GM10266 (cell line): ENCODE measurements at regions not wholly inside any gene's neighbourhood (a gene's known extent, or its start where the extent isn't known, plus 50 kb on each side); places are given as distances from the start of the nearest gene placed in this dataset.

ENCODE experiments used
- DNase-seq: peaks from one replicate; pipeline ENCODE4 v3.0.0; 2012; ENCODE audit errors: extremely low spot score
- CTCF ChIP-seq: IDR thresholded peaks from 2 replicates; pipeline ENCODE4 v1.5.1; 2012; ENCODE audit warnings: mild to moderate bottlenecking, low read depth; ENCODE audit not compliant: control insufficient read depth, insufficient read depth; ENCODE audit errors: missing control alignments

GRCh38 chr20:58056021-58056591, 172.3 kb downstream of the ANKRD60 start:
- no peak for DNase-seq
- no peak for TF ChIP-seq CTCF

GRCh38 chr20:58054780-58055373, 173.6 kb downstream of the ANKRD60 start:
- no peak for TF ChIP-seq CTCF
- DNase-seq = no peak

- no peak for TF ChIP-seq CTCF
Observed at GRCh38 chr20:58054082-58054779, 174.2 kb downstream of the ANKRD60 start.

GRCh38 chr20:58053391-58054055, 174.9 kb downstream of the ANKRD60 start:
- TF ChIP-seq CTCF = no peak
- no peak for DNase-seq

More at GRCh38 chr20:58054082-58054779, 174.2 kb downstream of the ANKRD60 start:
- no peak for DNase-seq

- DNase-seq = no peak
- no peak for TF ChIP-seq CTCF
Observed at GRCh38 chr20:58051367-58051766, 177.1 kb downstream of the ANKRD60 start.

GRCh38 chr20:58048096-58048702, 180.3 kb downstream of the ANKRD60 start:
- DNase-seq = no peak

More at GRCh38 chr20:58048096-58048702, 180.3 kb downstream of the ANKRD60 start:
- TF ChIP-seq CTCF = no peak
